HepG2 (cell line): ENCODE measurements at regions not wholly inside any gene's neighbourhood (a gene's known extent, or its start where the extent isn't known, plus 50 kb on each side); places are given as distances from the start of the nearest gene placed in this dataset.

Source experiments
- BRF2 ChIP-seq: sonication (generic); formaldehyde crosslinking; IDR thresholded peaks from 2 replicates; pipeline ENCODE4 v1.8.1; 2022; ENCODE audit warnings: mild to moderate bottlenecking, missing genetic modification reagents
- CAMTA2 ChIP-seq: sonication (generic); formaldehyde crosslinking; IDR thresholded peaks from 2 replicates; pipeline ENCODE4 v1.4.0; 2020; ENCODE audit warnings: mild to moderate bottlenecking, missing genetic modification reagents, borderline replicate concordance
- SCMH1 ChIP-seq: sonication (generic); formaldehyde crosslinking; IDR thresholded peaks from 2 replicates; pipeline ENCODE4 v1.9.0; 2021; ENCODE audit warnings: missing genetic modification reagents, mild to moderate bottlenecking, borderline replicate concordance
- SOX5 ChIP-seq: IDR thresholded peaks from 2 replicates; pipeline ENCODE4 v1.6.1; 2016; ENCODE audit warnings: borderline replicate concordance
- THRA ChIP-seq: sonication (generic); formaldehyde crosslinking; IDR thresholded peaks from 2 replicates; pipeline ENCODE4 v1.4.0; 2020; ENCODE audit warnings: missing genetic modification reagents, borderline replicate concordance
- TRAFD1 ChIP-seq: sonication (generic); formaldehyde crosslinking; IDR thresholded peaks from 2 replicates; pipeline ENCODE4 v1.5.1; 2020; ENCODE audit warnings: missing genetic modification reagents, mild to moderate bottlenecking, borderline replicate concordance
- ZNF263 ChIP-seq: sonication (generic); formaldehyde crosslinking; IDR thresholded peaks from 2 replicates; pipeline ENCODE4 v1.4.0; 2020; ENCODE audit warnings: missing genetic modification reagents
- ZNF367 ChIP-seq: sonication (generic); formaldehyde crosslinking; IDR thresholded peaks from 2 replicates; pipeline ENCODE4 v1.4.0; 2020; ENCODE audit warnings: missing genetic modification reagents, borderline replicate concordance
- TF ChIP-seq, protein P1 (sequence below): sonication (generic); formaldehyde crosslinking; IDR thresholded peaks from 2 replicates; pipeline ENCODE4 v1.5.0; 2020; ENCODE audit warnings: mild to moderate bottlenecking, missing genetic modification reagents, borderline replicate concordance
- TF ChIP-seq, protein P2 (sequence below): sonication (generic); formaldehyde crosslinking; IDR thresholded peaks from 2 replicates; pipeline ENCODE4 v1.9.0; 2022; ENCODE audit warnings: low read depth, missing genetic modification reagents
- TF ChIP-seq, protein P3 (sequence below): sonication (generic); formaldehyde crosslinking; IDR thresholded peaks from 2 replicates; pipeline ENCODE4 v1.4.0; 2020; ENCODE audit warnings: mild to moderate bottlenecking, missing genetic modification reagents

- TF ChIP-seq ZNF263 (CRISPR knock-in tag) (no peak), SOX5 (peak; percentile 84), ZNF367 (CRISPR knock-in tag) (no peak), THRA (no peak), TRAFD1 (CRISPR knock-in tag) (no peak), BRF2 (CRISPR knock-in tag) (no peak), CAMTA2 (CRISPR knock-in tag) (no peak), SCMH1 (CRISPR knock-in tag) (no peak)
- TF ChIP-seq, protein P1, sequence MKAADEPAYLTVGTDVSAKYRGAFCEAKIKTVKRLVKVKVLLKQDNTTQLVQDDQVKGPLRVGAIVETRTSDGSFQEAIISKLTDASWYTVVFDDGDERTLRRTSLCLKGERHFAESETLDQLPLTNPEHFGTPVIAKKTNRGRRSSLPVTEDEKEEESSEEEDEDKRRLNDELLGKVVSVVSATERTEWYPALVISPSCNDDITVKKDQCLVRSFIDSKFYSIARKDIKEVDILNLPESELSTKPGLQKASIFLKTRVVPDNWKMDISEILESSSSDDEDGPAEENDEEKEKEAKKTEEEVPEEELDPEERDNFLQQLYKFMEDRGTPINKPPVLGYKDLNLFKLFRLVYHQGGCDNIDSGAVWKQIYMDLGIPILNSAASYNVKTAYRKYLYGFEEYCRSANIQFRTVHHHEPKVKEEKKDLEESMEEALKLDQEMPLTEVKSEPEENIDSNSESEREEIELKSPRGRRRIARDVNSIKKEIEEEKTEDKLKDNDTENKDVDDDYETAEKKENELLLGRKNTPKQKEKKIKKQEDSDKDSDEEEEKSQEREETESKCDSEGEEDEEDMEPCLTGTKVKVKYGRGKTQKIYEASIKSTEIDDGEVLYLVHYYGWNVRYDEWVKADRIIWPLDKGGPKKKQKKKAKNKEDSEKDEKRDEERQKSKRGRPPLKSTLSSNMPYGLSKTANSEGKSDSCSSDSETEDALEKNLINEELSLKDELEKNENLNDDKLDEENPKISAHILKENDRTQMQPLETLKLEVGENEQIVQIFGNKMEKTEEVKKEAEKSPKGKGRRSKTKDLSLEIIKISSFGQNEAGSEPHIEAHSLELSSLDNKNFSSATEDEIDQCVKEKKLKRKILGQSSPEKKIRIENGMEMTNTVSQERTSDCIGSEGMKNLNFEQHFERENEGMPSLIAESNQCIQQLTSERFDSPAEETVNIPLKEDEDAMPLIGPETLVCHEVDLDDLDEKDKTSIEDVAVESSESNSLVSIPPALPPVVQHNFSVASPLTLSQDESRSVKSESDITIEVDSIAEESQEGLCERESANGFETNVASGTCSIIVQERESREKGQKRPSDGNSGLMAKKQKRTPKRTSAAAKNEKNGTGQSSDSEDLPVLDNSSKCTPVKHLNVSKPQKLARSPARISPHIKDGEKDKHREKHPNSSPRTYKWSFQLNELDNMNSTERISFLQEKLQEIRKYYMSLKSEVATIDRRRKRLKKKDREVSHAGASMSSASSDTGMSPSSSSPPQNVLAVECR (CRISPR knock-in tag) = peak; percentile 49; the same call in 1 of the 2 replicates
- TF ChIP-seq, protein P2, sequence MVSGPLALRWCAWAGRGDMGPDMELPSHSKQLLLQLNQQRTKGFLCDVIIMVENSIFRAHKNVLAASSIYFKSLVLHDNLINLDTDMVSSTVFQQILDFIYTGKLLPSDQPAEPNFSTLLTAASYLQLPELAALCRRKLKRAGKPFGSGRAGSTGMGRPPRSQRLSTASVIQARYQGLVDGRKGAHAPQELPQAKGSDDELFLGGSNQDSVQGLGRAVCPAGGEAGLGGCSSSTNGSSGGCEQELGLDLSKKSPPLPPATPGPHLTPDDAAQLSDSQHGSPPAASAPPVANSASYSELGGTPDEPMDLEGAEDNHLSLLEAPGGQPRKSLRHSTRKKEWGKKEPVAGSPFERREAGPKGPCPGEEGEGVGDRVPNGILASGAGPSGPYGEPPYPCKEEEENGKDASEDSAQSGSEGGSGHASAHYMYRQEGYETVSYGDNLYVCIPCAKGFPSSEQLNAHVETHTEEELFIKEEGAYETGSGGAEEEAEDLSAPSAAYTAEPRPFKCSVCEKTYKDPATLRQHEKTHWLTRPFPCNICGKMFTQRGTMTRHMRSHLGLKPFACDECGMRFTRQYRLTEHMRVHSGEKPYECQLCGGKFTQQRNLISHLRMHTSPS (CRISPR knock-in tag) = peak; percentile 29; the same call in 1 of the 2 replicates
- TF ChIP-seq, protein P3, sequence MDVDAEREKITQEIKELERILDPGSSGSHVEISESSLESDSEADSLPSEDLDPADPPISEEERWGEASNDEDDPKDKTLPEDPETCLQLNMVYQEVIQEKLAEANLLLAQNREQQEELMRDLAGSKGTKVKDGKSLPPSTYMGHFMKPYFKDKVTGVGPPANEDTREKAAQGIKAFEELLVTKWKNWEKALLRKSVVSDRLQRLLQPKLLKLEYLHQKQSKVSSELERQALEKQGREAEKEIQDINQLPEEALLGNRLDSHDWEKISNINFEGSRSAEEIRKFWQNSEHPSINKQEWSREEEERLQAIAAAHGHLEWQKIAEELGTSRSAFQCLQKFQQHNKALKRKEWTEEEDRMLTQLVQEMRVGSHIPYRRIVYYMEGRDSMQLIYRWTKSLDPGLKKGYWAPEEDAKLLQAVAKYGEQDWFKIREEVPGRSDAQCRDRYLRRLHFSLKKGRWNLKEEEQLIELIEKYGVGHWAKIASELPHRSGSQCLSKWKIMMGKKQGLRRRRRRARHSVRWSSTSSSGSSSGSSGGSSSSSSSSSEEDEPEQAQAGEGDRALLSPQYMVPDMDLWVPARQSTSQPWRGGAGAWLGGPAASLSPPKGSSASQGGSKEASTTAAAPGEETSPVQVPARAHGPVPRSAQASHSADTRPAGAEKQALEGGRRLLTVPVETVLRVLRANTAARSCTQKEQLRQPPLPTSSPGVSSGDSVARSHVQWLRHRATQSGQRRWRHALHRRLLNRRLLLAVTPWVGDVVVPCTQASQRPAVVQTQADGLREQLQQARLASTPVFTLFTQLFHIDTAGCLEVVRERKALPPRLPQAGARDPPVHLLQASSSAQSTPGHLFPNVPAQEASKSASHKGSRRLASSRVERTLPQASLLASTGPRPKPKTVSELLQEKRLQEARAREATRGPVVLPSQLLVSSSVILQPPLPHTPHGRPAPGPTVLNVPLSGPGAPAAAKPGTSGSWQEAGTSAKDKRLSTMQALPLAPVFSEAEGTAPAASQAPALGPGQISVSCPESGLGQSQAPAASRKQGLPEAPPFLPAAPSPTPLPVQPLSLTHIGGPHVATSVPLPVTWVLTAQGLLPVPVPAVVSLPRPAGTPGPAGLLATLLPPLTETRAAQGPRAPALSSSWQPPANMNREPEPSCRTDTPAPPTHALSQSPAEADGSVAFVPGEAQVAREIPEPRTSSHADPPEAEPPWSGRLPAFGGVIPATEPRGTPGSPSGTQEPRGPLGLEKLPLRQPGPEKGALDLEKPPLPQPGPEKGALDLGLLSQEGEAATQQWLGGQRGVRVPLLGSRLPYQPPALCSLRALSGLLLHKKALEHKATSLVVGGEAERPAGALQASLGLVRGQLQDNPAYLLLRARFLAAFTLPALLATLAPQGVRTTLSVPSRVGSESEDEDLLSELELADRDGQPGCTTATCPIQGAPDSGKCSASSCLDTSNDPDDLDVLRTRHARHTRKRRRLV (CRISPR knock-in tag) = no peak
Observed at GRCh38 chr17:13952009-13952750, 117.1 kb upstream of the COX10 start (continued).
